ENCODE measurements at regions not wholly inside any gene's neighbourhood (a gene's known extent, or its start where the extent isn't known, plus 50 kb on each side); places are given as distances from the start of the nearest gene placed in this dataset.

DNA sequence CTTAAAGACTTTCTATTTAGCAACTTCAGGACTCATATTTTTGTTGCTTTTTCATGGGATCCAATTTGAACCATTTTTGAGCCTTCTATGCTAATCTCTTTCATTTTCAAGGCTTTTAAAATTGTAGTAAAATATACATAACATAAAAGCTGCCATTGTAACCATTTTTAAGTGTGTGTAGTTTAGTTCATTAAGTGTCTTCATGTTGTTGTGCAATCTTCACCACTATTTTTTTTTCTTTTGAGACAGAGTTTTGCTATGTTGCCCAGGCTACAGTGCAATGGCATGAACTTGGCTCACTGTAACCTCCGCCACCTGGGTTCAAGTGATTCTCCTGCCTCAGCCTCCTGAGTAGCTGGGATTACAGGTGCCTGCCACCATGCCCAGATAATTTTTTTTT, 451.6 kb downstream of the TMEM114 start:
- no peaks in the 10 kb centered on the region for H3K4me1 ChIP-seq (ENCODE audit: insufficient read depth, low read length)
- Mint-ChIP-seq H3K27me3 (no peaks in the 10 kb centered on the region), H3K9me3 (peaks cover 13% of the 10 kb centered on the region), H3K36me3 (ENCODE audit: low read depth) (no peaks in the 10 kb centered on the region), H3K27ac (no peak overlapping the region), H3K4me1 (ENCODE audit: low read depth) (no peaks in the 10 kb centered on the region), H3K4me3 (no peak overlapping the region)
- no peak for DNase-seq
- no peak overlapping the region for H3K27ac ChIP-seq (ENCODE audit: low read depth in 1 of 2, low read length in 2 of 2)
- TF ChIP-seq, protein P1, sequence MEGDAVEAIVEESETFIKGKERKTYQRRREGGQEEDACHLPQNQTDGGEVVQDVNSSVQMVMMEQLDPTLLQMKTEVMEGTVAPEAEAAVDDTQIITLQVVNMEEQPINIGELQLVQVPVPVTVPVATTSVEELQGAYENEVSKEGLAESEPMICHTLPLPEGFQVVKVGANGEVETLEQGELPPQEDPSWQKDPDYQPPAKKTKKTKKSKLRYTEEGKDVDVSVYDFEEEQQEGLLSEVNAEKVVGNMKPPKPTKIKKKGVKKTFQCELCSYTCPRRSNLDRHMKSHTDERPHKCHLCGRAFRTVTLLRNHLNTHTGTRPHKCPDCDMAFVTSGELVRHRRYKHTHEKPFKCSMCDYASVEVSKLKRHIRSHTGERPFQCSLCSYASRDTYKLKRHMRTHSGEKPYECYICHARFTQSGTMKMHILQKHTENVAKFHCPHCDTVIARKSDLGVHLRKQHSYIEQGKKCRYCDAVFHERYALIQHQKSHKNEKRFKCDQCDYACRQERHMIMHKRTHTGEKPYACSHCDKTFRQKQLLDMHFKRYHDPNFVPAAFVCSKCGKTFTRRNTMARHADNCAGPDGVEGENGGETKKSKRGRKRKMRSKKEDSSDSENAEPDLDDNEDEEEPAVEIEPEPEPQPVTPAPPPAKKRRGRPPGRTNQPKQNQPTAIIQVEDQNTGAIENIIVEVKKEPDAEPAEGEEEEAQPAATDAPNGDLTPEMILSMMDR (IDR thresholded peaks at IDR 0.05), result no peak
- POLR2A ChIA-PET, result no interaction called here
- CTCF ChIA-PET, result no interaction called here
- H3K9me3 ChIP-seq (ENCODE audit: control insufficient read depth in 1 of 2, insufficient read depth in 1 of 2, low read length in 2 of 2), result no peaks in the 10 kb centered on the region
- no peaks in the 10 kb centered on the region for H3K36me3 ChIP-seq (ENCODE audit: insufficient read depth, low read length)
- H3K4me3 ChIP-seq (ENCODE audit: low read length), result no peak overlapping the region
- ATAC-seq (ENCODE audit: poor library complexity), result no peak
- intact Hi-C loops (cut with DNase I, micrococcal nuclease), result no loop called here
- H3K27me3 ChIP-seq (ENCODE audit: control insufficient read depth in 1 of 2, insufficient read depth in 2 of 2, low read length in 2 of 2), result no peaks in the 10 kb centered on the region

DNA sequence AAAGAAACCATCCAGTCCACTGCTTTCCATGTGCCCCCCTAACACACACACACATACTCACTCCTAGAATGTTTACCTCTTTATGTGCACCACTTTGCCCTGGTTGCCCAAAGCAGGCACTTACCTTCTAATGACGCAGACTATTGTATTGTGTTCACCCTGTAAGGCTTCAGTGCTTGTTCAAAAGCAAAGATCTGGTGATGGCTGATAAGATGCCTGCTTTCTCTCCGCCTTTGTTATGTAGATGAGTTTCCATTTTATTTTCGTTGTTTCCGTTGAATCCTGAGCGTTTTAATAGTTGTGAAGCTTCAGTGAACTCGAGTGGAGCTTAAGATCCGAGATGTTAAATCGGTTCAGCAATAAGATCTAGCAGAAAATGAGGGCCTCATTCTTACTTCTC, 452.7 kb downstream of the TMEM114 start:
- no peaks in the 10 kb centered on the region for H3K4me1 ChIP-seq (ENCODE audit: insufficient read depth, low read length)
- peaks cover 0 to 7% of the 10 kb centered on the region in 2 experiments for H3K9me3 ChIP-seq (ENCODE audit: control insufficient read depth in 1 of 2, insufficient read depth in 1 of 2, low read length in 2 of 2)
- no peaks in the 10 kb centered on the region for H3K36me3 Mint-ChIP-seq (ENCODE audit: low read depth)
- POLR2A ChIA-PET, result no interaction called here
- H3K27ac ChIP-seq (ENCODE audit: low read depth in 1 of 2, low read length in 2 of 2), result no peak overlapping the region
- CTCF ChIA-PET, result no interaction called here
- H3K4me1 Mint-ChIP-seq (ENCODE audit: low read depth), result no peaks in the 10 kb centered on the region
- H3K36me3 ChIP-seq (ENCODE audit: insufficient read depth, low read length), result no peaks in the 10 kb centered on the region
- no peak for ATAC-seq (ENCODE audit: poor library complexity)
- DNase-seq, result no peak
- H3K4me3 ChIP-seq (ENCODE audit: low read length), result no peak overlapping the region
- intact Hi-C loops (cut with DNase I, micrococcal nuclease), result no loop called here
- no peaks in the 10 kb centered on the region for H3K27me3 ChIP-seq (ENCODE audit: control insufficient read depth in 1 of 2, insufficient read depth in 2 of 2, low read length in 2 of 2)
- peaks cover 17% of the 10 kb centered on the region for H3K9me3 Mint-ChIP-seq
- TF ChIP-seq, protein P1 (IDR thresholded peaks at IDR 0.05), result no peak
- no peak overlapping the region for H3K4me3 Mint-ChIP-seq
- no peak overlapping the region for H3K27ac Mint-ChIP-seq
- H3K27me3 Mint-ChIP-seq, result no peaks in the 10 kb centered on the region

DNA sequence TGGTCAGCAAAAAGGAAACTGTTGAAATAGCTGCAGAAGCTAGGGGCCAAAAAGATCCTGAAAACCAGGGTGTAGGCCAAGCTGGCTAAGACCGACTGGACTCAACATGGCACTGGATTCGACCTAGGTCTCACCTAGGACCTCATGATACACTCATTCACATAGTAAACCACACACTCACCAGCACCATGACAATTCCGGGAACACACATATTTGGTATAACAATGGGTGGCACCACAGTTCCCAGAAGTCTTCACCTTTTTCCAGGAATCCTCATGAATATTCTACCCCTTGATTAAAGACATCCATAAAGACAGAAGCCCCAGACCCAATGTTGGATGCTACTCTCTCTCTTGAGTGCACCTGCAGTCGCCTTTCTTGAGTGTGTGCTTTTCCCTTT, 460.1 kb downstream of the TMEM114 start:
- CTCF ChIA-PET, result no interaction called here
- no peaks in the 10 kb centered on the region for H3K4me1 ChIP-seq (ENCODE audit: insufficient read depth, low read length)
- H3K36me3 Mint-ChIP-seq (ENCODE audit: low read depth), result no peaks in the 10 kb centered on the region
- peaks cover 10% of the 10 kb centered on the region for H3K9me3 Mint-ChIP-seq
- H3K9me3 ChIP-seq (ENCODE audit: control insufficient read depth in 1 of 2, insufficient read depth in 1 of 2, low read length in 2 of 2), result peaks cover 0 to 14% of the 10 kb centered on the region in 2 experiments
- intact Hi-C loops (cut with DNase I, micrococcal nuclease), result no loop called here
- no peak overlapping the region for H3K4me3 ChIP-seq (ENCODE audit: low read length)
- TF ChIP-seq, protein P1 (IDR thresholded peaks at IDR 0.05), result no peak
- H3K27ac Mint-ChIP-seq, result no peak overlapping the region
- POLR2A ChIA-PET, result no interaction called here
- no peaks in the 10 kb centered on the region for H3K4me1 Mint-ChIP-seq (ENCODE audit: low read depth)
- no peaks in the 10 kb centered on the region for H3K27me3 Mint-ChIP-seq
- H3K4me3 Mint-ChIP-seq, result no peak overlapping the region
- H3K27ac ChIP-seq (ENCODE audit: low read depth in 1 of 2, low read length in 2 of 2), result no peak overlapping the region
- H3K27me3 ChIP-seq (ENCODE audit: control insufficient read depth in 1 of 2, insufficient read depth in 2 of 2, low read length in 2 of 2), result no peaks in the 10 kb centered on the region
- no peak for DNase-seq
- ATAC-seq (ENCODE audit: poor library complexity), result no peak
- no peaks in the 10 kb centered on the region for H3K36me3 ChIP-seq (ENCODE audit: insufficient read depth, low read length)

Measured in CD4-positive, alpha-beta T cell (primary cell).